Glomerular visceral epithelial cell (primary cell): ENCODE measurements at regions not wholly inside any gene's neighbourhood (a gene's known extent, or its start where the extent isn't known, plus 50 kb on each side); places are given as distances from the start of the nearest gene placed in this dataset.

ENCODE experiments used
- DNase-seq: peaks from one replicate; pipeline ENCODE4 v3.0.0-alpha.2; 2016; ENCODE audit errors: extremely low spot score

DNA sequence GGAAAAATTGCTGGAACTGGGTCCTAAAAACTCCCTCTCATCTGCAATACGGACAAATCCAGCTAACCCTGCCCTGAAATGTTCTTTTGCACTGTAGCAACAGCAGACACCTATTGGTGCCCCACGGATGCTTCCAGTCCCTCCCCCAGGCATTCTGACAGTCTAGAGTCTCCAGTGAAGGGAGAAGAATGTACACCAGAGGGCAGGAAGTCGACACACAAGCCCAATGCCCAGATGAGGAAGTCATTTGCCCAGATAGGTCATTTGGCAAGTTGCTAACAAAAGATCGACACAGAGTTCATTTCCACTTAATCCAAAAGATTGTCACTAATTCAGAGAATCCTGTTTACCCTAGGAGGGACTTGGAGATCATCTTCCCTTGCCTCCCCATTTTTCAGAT, 293.0 kb upstream of the PRDM1 start:
- DNase-seq, result no peak

DNA sequence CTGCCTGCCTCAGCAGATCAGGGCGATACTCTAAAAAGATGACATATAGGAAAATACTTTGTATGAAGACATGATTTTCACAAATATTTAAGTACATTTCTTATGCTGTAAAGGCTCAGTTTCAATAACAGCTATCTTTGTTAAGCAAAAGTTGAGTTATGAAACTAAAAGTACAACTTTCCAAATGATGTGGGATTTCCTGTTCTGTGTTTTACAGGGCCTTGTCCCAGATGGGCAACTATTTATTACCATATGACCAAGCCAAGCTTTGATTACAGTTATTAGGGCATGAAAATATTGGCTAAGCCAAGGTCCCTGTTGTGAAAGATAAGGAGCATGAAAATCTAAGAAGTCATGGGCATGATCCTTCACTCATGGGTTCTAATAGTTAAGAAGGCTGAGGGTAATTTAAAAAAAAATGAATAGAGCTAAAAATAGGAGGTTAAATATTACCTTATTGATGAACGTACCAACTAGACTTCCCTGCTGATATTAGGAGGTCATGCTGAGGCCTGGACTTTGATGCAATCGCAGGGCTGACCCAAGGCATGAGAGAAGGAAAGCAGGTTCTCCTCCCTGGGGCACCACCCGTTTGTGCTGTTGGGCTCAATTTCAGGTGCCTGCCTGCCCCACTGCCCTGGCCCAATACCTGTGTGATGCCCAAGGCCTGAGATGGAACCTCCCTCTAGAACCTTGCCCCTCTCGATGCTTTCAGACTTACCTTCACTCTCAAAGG, 294.4 kb upstream of the PRDM1 start:
- DNase-seq, result no peak

DNA sequence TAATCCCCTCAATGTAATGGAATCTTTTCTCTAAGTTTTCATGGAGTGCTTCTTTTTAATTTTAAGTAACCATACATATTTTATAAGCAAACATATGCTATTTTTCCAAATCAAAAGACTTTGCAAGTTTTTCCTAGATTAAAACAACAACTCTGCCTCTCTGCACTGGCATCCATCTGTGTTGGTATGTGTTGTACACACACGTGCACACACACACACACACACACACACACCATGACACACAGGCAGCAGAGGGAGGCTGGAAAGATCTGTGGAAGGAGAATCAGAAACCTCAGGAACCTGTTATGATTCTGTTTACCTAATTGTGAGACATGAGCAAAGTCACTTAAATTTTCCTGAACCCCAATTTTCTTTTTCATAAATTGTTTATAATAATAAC, 295.0 kb upstream of the PRDM1 start:
- no peak for DNase-seq

DNA sequence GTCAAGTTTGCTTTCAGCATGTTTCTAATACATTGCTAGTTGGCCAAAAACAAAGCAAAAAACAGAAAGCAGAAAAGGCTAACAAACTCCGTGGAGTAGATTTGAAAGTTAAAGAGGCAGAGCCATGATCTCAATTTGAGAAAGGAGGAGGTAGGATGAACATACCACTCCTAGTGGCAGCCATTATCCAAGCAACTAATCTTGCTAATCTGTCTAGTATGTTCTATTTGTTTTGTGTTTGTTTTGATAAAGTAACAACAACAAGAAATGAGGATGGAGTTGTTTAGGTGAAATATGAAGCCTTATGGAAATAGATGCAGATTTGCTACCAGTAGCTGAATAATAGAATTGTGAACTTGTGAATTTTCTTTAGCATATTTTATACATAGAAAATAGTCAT, 295.5 kb upstream of the PRDM1 start:
- DNase-seq, result no peak

DNA sequence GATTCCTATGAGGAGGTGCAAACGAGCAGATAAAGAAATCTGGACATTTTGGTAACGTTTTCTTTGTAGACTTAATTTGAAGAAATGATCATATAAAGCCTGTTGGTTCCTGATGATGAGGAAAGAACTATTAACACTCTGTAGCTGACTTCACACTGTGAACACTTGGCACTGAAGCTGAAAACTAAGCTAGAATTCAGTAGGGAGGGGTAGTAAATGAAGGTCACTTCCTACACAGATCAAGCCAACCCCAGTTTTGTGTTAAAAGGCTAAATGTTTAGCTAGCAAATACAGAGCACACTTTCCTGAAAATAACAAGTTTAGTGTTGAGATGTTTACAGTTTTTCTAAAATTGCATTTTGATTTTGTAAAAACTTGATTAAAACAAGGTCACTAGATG, 296.2 kb upstream of the PRDM1 start:
- no peak for DNase-seq

DNA sequence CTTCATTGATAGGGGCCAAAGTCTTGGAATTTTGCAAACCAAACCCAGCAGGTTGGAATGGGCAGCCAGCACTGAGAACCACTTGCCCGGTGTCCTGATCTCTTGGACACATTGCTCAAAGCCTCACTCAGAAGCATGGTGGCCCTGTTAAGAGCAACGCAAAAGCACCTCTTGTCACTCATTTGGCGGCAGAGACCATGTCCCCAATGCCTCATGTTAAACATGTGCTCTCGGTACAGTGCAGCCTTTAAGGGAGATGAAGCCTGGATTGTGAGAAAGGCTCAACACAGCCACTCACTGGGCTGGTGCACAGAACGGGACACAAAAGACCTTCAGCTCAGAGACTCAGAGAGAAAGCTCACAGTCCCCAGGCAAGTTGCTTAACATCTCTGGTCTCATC, 298.4 kb upstream of the PRDM1 start:
- DNase-seq, result no peak

DNA sequence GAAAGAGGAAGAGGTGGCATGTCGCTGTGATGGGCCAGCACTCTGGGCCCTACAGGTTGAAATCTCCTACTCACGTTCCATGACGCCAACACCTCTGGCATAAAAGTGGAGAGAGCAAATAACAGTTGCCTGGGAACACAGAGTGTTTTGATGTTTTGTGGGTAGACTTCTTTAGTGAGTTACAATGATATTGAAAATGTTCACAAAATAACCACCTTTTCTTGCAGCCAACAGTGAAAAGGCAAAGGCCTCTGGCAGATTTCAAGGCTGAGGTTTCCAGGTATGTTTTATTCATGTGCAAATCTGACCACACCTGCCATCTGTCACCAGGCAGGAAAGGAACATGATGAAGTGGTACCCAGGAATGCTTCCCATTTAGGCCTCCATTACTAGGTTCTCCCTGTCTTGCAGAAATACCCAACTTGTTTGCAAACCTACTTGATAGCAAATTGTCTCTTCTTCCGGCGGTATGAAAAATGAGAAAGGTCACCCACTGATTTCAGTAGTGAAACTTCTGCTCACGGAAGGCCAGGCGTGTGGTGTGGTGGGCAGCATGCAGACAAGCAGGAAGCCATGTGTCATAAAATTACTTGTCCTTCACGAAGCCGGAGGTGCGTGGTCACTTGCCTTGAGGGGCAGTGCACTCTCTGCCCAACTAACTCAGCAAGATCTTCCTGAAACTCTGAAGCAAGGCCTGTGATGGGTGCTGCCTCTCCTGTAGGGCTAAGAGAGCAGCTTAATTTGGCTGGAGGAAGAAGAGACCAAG, 299.1 kb upstream of the PRDM1 start:
- DNase-seq, result no peak

DNA sequence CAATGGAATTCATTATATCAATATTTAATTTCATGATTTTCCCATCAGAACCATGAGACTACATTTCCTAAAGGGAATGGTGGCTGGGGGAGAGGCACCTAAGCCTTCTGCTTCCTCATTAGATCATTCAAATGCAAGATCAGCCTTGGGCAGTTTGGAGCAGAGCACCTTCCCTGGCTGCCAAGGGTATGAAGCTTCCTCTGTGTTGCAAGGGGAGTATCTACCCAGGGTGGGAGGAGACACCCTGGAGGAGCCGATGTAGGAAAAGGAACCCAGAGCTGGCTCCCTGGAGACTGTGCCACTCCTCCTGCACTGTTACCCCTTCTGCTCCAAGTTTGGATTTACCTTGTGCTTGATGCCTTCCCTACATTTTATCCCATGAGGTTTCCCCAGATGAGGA, 299.7 kb upstream of the PRDM1 start:
- DNase-seq, result no peak

DNA sequence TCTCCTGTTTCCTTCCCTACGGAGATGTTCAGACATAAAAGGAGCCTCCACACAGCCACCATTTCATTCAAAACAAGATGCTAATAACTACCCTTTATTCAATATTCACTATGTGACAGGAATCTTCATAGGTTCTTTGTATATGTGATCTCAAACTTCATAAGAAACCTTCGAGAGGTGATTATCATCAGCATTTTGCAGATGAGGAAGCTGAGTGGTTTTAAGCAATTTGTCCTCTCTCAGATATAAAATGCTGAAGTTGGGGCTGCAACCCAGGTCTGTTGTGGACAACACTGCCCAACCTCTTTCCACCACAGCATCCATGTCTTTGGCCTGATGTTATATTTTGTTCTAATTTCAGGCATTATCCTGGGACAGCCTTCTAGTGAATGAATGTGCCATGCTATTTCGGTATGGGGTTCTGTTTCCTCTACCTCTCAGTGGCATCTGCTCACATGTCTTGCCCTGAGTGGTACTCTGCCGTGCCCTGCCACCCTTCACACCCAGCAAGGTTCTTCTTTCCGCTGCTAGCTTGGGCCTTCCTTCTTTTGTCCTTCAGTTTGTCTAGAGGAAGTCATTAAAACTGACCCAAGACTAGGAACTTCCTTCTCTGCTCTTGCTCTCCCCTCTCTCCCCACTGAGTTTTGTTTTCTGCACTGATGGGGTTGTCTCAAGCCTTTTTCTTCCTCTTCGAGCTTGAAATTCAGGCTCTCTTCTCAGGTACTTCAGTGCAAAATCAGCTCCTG, 300.9 kb upstream of the PRDM1 start:
- DNase-seq, result no peak

DNA sequence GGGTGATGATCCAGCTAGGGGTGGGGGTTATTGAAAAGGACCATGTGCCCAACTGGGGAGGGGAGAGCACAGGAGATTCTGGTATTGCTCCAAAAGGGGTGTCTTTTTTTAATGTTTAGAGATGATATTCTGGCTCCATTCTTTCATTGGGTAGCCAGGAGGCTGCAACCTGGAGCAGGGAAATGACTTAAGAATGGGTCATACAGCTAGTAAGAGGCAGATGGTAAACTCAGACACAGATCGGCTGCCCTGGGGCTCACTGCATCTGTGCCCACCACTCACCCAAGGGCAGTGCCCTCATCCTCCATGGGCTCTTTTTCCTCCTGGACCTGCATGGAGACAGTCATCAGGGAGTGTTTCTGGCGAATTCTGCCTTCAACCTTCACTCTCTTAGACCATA, 302.0 kb upstream of the PRDM1 start:
- DNase-seq, result no peak

DNA sequence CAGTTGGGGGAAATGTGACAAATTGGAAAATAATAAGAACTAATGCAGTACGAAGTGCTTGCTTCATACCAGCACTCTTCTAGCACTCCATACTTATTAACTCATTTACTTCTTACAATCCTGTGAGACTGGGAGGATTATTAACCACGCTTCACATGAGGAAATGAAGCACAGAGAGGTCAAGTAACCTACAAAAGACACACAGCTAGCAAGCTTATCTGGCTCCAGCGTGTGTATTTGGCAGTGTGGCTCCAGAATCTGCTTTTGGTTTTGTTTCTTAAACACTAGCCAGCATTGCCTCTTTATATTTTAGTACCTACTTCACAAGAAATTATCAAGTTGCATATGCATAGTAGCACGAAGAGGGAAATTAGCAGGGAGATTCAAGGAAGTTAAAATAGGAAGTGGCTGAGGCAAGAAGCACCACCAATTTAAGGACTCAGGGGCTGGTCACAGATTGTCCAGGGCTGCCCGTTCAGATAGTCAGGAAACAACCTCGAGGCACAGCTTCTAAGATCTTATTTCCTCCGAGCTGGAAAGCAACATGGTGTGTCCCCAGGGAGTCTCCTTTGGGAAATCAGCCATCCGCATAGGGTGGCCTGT, 302.7 kb upstream of the PRDM1 start:
- DNase-seq, result no peak

DNA sequence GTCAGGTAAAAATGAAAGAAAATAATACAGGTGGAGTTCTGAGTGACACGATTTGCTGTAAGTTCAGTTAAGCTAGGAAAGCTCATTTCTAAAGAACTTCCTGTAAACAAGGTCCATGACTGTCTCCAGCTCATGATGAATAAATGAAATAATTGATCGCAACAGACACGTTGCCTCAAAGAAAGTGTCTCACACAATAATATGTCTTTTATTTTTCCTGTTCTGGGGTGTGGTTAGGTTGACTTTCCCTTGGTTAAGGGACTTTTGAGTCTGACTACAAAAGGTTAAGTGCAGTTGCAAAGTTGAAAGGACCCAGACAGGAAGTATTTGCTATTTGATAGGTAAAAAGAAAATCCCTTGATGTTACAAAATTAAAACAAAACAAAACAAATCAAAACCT, 304.2 kb upstream of the PRDM1 start:
- DNase-seq, result no peak

DNA sequence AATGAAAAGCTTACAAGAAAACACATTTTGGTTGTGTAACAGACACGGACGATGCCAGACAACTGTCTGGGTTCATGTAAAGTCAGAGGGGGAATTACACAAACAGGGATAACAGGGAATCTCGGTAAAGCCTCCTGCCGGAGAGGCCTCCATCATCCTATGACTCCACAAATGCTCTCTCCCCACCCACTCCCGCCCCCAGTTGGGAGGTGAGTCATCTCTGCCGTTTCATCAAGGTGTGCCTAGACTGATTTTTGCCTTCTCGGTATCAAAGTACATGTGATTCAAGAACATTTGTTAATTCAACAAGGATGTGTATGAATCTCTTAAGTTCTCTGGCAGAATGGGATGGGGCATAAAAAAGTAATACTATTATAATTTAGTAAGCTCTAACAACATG, 304.9 kb upstream of the PRDM1 start:
- no peak for DNase-seq

DNA sequence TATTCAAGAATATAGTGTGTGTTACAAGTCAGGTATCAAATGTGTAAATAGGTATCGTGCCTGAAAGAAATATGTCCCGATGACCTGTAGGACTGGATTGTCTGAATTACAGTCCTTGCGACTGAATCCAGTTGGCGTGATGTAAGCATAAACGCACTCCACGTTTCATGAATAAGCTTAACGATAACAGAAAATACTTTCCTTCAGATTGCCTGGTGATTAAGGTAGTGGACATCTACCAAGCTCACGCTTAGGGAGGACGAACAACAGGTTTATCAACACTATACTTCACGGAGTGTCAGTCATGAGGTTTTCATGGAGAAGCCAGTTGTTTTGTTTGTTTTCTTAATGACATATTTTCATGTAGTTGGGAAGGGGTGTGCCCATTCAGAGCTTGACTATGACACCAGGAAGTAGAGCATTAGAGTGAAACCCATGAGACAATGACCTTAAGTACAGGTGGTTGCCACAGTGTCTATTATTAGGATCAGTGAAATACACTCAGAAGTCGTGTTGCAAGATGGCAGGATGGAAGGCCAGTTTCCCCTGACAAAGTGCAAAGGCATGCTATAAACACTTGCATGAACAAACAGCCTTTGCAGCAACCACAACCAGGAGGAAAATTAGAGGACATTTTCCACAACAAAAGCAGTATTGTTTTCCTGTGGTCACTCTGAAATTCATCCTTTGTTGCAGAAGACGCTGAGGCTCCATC, 305.8 kb upstream of the PRDM1 start:
- DNase-seq, result no peak

DNA sequence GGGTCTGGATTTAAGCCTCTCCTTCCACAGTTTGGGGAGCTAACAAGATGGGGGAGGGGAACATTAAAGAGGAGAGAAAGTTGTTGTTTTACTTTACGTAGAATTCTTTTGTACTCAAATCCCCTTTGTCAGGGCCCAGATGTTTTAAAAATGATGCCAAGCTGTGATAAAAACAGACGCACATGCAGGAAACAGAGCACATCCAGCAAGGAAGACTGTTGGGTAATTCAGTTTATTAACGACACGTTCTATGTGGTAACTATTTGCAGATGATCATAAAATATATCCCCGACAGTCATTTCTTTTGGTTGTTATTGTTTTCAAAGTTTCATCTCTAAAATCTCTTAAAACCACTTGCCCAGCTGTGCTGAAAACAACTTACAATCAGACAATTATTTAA, 307.0 kb upstream of the PRDM1 start:
- no peak for DNase-seq

DNA sequence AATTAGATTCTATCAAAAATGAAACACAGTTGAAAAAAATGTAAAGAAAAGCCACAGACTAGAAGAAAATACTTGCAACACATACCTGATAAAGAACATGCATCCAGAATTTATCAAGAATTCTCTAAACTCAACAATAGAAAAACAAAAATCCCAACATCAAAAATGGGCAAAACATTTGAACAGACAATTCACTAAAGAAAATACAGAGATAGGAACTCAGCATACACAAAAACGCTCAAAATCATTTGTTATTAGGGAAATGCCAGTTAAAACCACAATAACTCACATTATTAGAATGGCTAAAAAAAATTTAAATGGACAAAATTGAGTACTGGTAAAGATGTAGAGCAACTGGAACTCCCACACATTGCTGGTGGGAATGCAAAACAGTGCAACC, 311.0 kb upstream of the PRDM1 start:
- DNase-seq, result no peak

DNA sequence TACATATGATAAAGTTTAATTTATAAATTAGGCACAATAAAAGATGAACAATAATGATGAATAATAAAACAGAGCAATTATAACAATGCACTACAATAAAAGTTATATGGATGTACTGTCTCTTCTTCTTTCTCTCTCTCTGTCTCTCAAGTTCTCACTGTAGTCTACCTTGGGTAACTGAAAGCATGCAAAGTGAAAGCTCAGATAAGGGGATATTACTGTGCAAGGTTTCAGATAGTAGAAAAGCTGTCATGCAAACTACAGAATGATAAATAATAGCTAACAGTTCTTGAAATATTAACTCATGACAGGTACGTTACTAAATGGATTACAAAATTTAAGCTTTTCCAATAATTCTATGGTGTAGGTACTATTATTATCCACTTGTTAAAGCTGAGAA, 311.9 kb upstream of the PRDM1 start:
- no peak for DNase-seq

DNA sequence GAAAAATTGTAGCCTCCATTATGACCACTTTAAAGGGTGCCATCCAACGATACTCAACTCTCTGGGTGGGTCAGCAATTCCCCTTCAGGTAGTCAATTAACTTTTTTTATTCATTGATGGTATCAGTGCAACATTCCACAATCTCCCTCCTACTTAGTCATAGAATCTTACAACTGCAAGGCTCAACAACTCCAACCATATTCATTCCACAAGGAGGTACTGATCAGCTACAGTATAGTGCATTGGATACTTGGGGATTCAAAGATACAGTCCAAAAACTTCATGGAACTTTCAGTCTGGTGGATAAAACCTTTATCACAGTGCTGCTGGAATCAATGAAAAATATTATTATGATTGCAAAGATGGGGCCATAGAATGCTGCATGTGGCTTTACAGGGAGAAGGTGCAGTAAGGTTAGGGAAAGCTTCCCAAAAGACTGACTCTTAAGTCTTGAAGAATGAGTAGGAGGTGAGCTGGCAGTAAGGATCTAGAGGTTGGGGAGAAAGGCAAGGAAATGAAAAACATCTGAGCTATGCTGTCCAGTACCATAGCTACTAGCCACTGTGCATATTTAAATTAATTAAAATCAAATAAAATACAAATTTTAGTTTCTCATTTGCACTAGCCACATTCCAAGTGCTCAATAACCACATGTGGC, 314.7 kb upstream of the PRDM1 start:
- no peak for DNase-seq

DNA sequence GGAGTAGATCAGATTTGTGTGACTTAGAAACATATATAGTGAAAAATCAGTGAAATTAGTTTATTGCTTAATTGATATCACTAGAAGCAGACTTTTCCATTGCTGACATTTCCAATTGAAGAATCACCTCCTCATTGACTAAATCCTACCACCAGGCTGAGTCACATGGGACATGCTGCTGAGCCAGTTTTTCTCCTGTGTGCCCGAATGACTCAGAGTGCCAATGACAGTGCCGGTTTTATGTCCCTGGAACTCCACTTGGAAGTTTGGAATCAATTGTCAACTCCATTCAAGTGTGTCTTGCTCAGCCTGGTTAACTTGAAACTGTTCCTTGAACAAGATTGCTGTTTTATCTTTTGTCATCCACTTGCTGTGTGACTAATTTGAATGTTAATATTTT, 316.1 kb upstream of the PRDM1 start:
- DNase-seq, result peak; percentile 12

DNA sequence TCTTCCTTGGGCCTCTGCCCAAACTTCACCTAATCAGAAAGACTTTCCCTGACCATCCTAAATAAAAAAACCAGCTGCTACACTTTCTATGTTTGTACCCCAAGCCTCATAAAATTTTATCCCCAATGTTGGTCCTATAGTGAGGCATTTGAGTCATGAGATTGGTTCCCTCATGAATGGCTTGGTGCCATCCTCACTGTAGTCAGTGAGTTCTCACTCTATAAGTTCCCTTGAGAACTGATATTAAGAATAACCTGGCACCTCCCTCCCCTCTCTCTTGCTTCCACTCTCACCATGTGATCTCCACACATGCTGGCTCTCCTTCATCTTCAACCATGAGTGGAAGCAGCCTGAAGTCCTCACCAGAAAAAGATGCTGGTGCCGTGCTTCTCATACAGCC, 316.9 kb upstream of the PRDM1 start:
- no peak for DNase-seq

DNA sequence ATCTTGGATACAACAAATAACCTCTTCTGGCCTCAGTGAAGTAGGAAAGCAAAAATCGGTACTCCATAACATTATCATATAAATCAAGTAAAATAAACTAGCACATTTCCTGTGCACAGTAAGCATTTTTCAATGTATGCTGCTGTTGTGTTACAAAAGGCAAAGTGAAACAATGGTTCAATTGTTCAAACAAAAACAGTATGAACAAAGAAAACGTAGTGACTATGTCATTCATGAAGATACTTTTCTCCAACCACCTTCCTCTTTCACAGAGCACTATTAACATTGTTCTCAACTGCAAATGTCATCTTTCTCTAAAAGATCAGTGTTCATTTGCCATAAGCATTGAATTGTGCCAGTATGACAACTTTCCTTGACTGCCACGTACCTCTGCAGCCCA, 318.6 kb upstream of the PRDM1 start:
- DNase-seq, result no peak
